HFFc6 (cell line): ENCODE measurements at regions not wholly inside any gene's neighbourhood (a gene's known extent, or its start where the extent isn't known, plus 50 kb on each side); places are given as distances from the start of the nearest gene placed in this dataset.

Source experiments
- DNase-seq: peaks from one replicate; pipeline ENCODE4 v3.0.0-alpha.2; 2018
- H3K27ac Mint-ChIP-seq: 2 replicates; pipeline ENCODE4 v1.8.0; 2020; ENCODE audit warnings: mild to moderate bottlenecking, mixed read lengths
- H3K27me3 Mint-ChIP-seq: 2 replicates; pipeline ENCODE4 v1.8.0; 2021; ENCODE audit warnings: mild to moderate bottlenecking, moderate library complexity, mixed read lengths; ENCODE audit not compliant: insufficient read depth
- H3K36me3 Mint-ChIP-seq: 2 replicates; pipeline ENCODE4 v1.8.0; 2021; ENCODE audit warnings: low read depth, mixed read lengths
- H3K4me1 Mint-ChIP-seq: 2 replicates; pipeline ENCODE4 v1.8.0; 2020; ENCODE audit warnings: low read depth, mixed read lengths
- H3K4me3 Mint-ChIP-seq: 2 replicates; pipeline ENCODE4 v1.8.0; 2020; ENCODE audit warnings: mild to moderate bottlenecking, moderate library complexity, mixed read lengths
- H3K9me3 Mint-ChIP-seq: 2 replicates; pipeline ENCODE4 v1.8.0; 2020; ENCODE audit warnings: mild to moderate bottlenecking, mixed read lengths
- CTCF ChIP-seq: fragments of 200-600 bp; sonication (generic); IDR thresholded peaks from 2 replicates; pipeline ENCODE4 v1.5.0; 2021; ENCODE audit warnings: antibody characterized with exemption, mild to moderate bottlenecking

- Mint-ChIP-seq H3K36me3 (peaks cover 4% of the 10 kb centered on the region; the same call in 1 of the 2 replicates), H3K27ac (no peak overlapping the region), H3K4me1 (no peaks in the 10 kb centered on the region), H3K27me3 (no peaks in the 10 kb centered on the region), H3K9me3 (peaks cover 24% of the 10 kb centered on the region), H3K4me3 (no peak overlapping the region)
- no peak for DNase-seq
- no peak for TF ChIP-seq CTCF
Observed at GRCh38 chr14:40417777-40418401, 985.7 kb upstream of the FBXO33 start.

GRCh38 chr14:40416565-40416964 is 984.3 kb upstream of the FBXO33 start:
- DNase-seq: no peak
- Mint-ChIP-seq H3K9me3 (peaks cover 24% of the 10 kb centered on the region), H3K4me3 (no peak overlapping the region), H3K27ac (no peak overlapping the region), H3K27me3 (no peaks in the 10 kb centered on the region), H3K36me3 (peaks cover 4% of the 10 kb centered on the region; the same call in 1 of the 2 replicates), H3K4me1 (no peaks in the 10 kb centered on the region)
- TF ChIP-seq CTCF: no peak

- no peaks in the 10 kb centered on the region for H3K27me3 Mint-ChIP-seq
- no peak for TF ChIP-seq CTCF
- H3K9me3 Mint-ChIP-seq: peaks cover 9% of the 10 kb centered on the region
- no peak overlapping the region for H3K27ac Mint-ChIP-seq
- peaks cover 4% of the 10 kb centered on the region; the same call in 1 of the 2 replicates for H3K36me3 Mint-ChIP-seq
- H3K4me3 Mint-ChIP-seq: no peak overlapping the region
- H3K4me1 Mint-ChIP-seq: no peaks in the 10 kb centered on the region
- no peak for DNase-seq
Observed at GRCh38 chr14:40414386-40414785, 982.2 kb upstream of the FBXO33 start.

GRCh38 chr14:40413136-40413535 is 980.9 kb upstream of the FBXO33 start:
- peaks cover 12% of the 10 kb centered on the region for H3K9me3 Mint-ChIP-seq
- no peak overlapping the region for H3K27ac Mint-ChIP-seq
- H3K36me3 Mint-ChIP-seq: peaks cover 9% of the 10 kb centered on the region
- H3K4me3 Mint-ChIP-seq: no peak overlapping the region
- no peaks in the 10 kb centered on the region for H3K4me1 Mint-ChIP-seq
- no peak for DNase-seq
- no peak for TF ChIP-seq CTCF
- no peaks in the 10 kb centered on the region for H3K27me3 Mint-ChIP-seq

- Mint-ChIP-seq H3K9me3 (peaks cover 24% of the 10 kb centered on the region), H3K36me3 (peaks cover 5% of the 10 kb centered on the region; the same call in 1 of the 2 replicates), H3K27ac (no peak overlapping the region), H3K4me1 (no peaks in the 10 kb centered on the region), H3K4me3 (no peak overlapping the region), H3K27me3 (no peaks in the 10 kb centered on the region)
- TF ChIP-seq CTCF: no peak
- no peak for DNase-seq
Observed at GRCh38 chr14:40410708-40411107, 978.5 kb upstream of the FBXO33 start.

GRCh38 chr14:40402957-40403356 is 970.7 kb upstream of the FBXO33 start:
- H3K27ac Mint-ChIP-seq: no peak overlapping the region
- H3K9me3 Mint-ChIP-seq: peaks cover 33% of the 10 kb centered on the region
- no peaks in the 10 kb centered on the region for H3K4me1 Mint-ChIP-seq
- no peak overlapping the region for H3K4me3 Mint-ChIP-seq
- H3K36me3 Mint-ChIP-seq: no peaks in the 10 kb centered on the region
- H3K27me3 Mint-ChIP-seq: no peaks in the 10 kb centered on the region
- no peak for DNase-seq
- TF ChIP-seq CTCF: no peak
